ENCODE measurements at regions not wholly inside any gene's neighbourhood (a gene's known extent, or its start where the extent isn't known, plus 50 kb on each side); places are given as distances from the start of the nearest gene placed in this dataset.

GRCh38 chr10:54947605-54948004 lies 146.6 kb upstream of the PCDH15 start:
- TF ChIP-seq CTCF (IDR thresholded peaks at IDR 0.05; ENCODE audit: borderline replicate concordance, control extremely low read depth, extremely low read depth, insufficient read depth, missing control alignments), result no peak
- no peak for DNase-seq (ENCODE audit: low spot score)
- in situ Hi-C loops (cut with MboI; ENCODE audit: low sequenced_read_pairs, unreplicated experiment), result no loop called here

DNA sequence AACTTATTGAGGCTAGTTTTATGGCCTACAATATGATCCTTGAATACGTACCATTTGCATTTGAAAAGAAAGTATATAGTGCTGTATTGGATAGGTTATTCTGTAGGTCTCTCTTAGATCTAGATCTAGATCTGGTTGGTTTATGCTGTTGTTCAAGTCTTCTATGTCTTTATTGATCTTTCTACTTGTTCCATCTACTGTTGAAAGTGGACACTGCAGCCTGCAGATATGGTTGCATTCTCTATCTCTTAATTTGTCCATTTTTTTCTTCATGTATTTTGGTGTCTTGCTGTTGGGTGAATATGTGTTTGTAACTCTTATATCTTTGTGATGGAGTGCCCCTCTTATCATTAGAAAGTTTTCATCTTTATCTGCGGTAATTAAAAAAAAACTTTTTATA lies 139.4 kb upstream of the PCDH15 start:
- in situ Hi-C loops (cut with MboI; ENCODE audit: low sequenced_read_pairs, unreplicated experiment), result no loop called here
- no peak for TF ChIP-seq CTCF (IDR thresholded peaks at IDR 0.05; ENCODE audit: borderline replicate concordance, control extremely low read depth, extremely low read depth, insufficient read depth, missing control alignments)
- DNase-seq (ENCODE audit: low spot score), result no peak

DNA sequence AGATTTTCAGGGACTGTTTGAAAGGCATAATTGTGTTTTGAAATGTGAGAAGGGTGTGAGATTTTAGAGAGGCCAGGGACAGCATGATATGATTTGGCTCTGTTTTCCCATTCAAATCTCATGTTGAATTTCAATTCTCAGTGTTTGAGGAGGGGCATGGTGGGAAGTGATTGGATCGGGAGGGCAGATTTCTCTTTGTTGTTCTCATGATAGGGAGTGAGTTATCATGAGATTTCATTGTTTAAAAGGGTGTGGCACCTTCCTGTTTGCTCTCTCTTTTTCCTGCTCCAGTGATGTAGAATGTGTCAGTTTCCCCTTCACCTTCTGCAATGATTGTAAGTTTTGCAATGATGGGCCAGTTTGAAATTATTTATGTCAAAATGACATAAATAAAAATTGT lies 113.0 kb upstream of the PCDH15 start:
- in situ Hi-C loops (cut with MboI; ENCODE audit: low sequenced_read_pairs, unreplicated experiment), result no loop called here
- no peak for TF ChIP-seq CTCF (IDR thresholded peaks at IDR 0.05; ENCODE audit: borderline replicate concordance, control extremely low read depth, extremely low read depth, insufficient read depth, missing control alignments)
- DNase-seq (ENCODE audit: low spot score), result no peak

- TF ChIP-seq CTCF (IDR thresholded peaks at IDR 0.05; ENCODE audit: borderline replicate concordance, control extremely low read depth, extremely low read depth, insufficient read depth, missing control alignments), result no peak
- DNase-seq (ENCODE audit: low spot score), result no peak
- in situ Hi-C loops (cut with MboI; ENCODE audit: low sequenced_read_pairs, unreplicated experiment), result no loop called here
Measured at GRCh38 chr10:54909165-54909564, 108.1 kb upstream of the PCDH15 start.

DNA sequence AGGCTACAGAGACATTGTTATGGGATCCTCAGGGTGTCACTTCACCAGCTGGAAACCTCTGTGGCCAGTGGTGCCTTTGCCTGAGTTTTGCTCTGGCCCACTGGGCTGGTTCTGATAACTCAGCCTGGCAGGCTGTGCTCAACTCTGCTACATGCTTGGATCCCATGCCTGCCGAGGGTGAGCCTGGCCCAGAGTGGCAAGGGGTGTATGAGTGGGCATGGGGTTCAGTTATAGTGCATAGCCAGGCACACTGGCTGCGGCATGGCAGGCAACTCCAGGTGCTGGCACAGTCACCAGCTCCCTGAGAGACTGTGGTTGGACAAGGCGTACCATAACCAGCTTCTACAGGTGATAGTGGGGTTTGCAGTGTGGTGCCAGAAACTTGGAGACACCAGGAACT lies 107.0 kb upstream of the PCDH15 start:
- no peak for TF ChIP-seq CTCF (IDR thresholded peaks at IDR 0.05; ENCODE audit: borderline replicate concordance, control extremely low read depth, extremely low read depth, insufficient read depth, missing control alignments)
- in situ Hi-C loops (cut with MboI; ENCODE audit: low sequenced_read_pairs, unreplicated experiment), result no loop called here

GRCh38 chr10:54906940-54907339 lies 105.9 kb upstream of the PCDH15 start:
- no peak for DNase-seq (ENCODE audit: low spot score)
- in situ Hi-C loops (cut with MboI; ENCODE audit: low sequenced_read_pairs, unreplicated experiment), result no loop called here
- TF ChIP-seq CTCF (IDR thresholded peaks at IDR 0.05; ENCODE audit: borderline replicate concordance, control extremely low read depth, extremely low read depth, insufficient read depth, missing control alignments), result no peak

More for the DNA sequence above, 107.0 kb upstream of the PCDH15 start:
- DNase-seq (ENCODE audit: low spot score), result no peak
